LHCN-M2 (cell line): ENCODE measurements at regions not wholly inside any gene's neighbourhood (a gene's known extent, or its start where the extent isn't known, plus 50 kb on each side); places are given as distances from the start of the nearest gene placed in this dataset.

ENCODE experiments used
- DNase-seq: peaks from one replicate; pipeline ENCODE4 v3.0.0-alpha.2; 2012; ENCODE audit warnings: low read depth

GRCh38 chr6:166106076-166106686 is 61.5 kb downstream of the TBXT start:
- DNase-seq = peak; percentile 55

GRCh38 chr6:166105341-166106075 is 62.1 kb downstream of the TBXT start:
- DNase-seq = no peak

- DNase-seq = no peak
Measured at GRCh38 chr6:166104872-166105271, 62.8 kb downstream of the TBXT start.

GRCh38 chr6:166104107-166104506 is 63.5 kb downstream of the TBXT start:
- DNase-seq = peak; percentile 14

- DNase-seq = no peak
Measured at GRCh38 chr6:166101819-166102419, 65.7 kb downstream of the TBXT start.

GRCh38 chr6:166097914-166098522 is 69.6 kb downstream of the TBXT start:
- peak; percentile 67 for DNase-seq

- no peak for DNase-seq
Measured at GRCh38 chr6:166087852-166088251, 79.8 kb downstream of the TBXT start.

GRCh38 chr6:166087246-166087645 is 80.4 kb downstream of the TBXT start:
- DNase-seq = no peak

GRCh38 chr6:166085500-166085899 is 82.2 kb downstream of the TBXT start:
- DNase-seq = no peak

- DNase-seq = no peak
Measured at GRCh38 chr6:166084951-166085350, 82.7 kb downstream of the TBXT start.

GRCh38 chr6:166079841-166080240 is 87.8 kb downstream of the TBXT start:
- no peak for DNase-seq

- peak; percentile 95 for DNase-seq
Measured at GRCh38 chr6:166078294-166078693, 89.4 kb downstream of the TBXT start.

- no peak for DNase-seq
Measured at GRCh38 chr6:166076625-166077024, 91.0 kb downstream of the TBXT start.

GRCh38 chr6:166075925-166076324 is 91.7 kb downstream of the TBXT start:
- no peak for DNase-seq

GRCh38 chr6:166075186-166075585 is 92.5 kb downstream of the TBXT start:
- DNase-seq = no peak

GRCh38 chr6:166073082-166073481 is 94.6 kb downstream of the TBXT start:
- no peak for DNase-seq

- DNase-seq = no peak
Measured at GRCh38 chr6:166068768-166069167, 98.9 kb downstream of the TBXT start.

GRCh38 chr6:166058064-166058739 is 109.4 kb downstream of the TBXT start:
- no peak for DNase-seq

- DNase-seq = no peak
Measured at GRCh38 chr6:166057431-166057830, 110.2 kb downstream of the TBXT start.

GRCh38 chr6:166056637-166057036 is 111.0 kb downstream of the TBXT start:
- no peak for DNase-seq

- no peak for DNase-seq
Measured at GRCh38 chr6:166055801-166056200, 111.8 kb downstream of the TBXT start.

- DNase-seq = no peak
Measured at GRCh38 chr6:166052837-166053236, 114.8 kb downstream of the TBXT start.
